Fibroblast of the aortic adventitia (primary cell): ENCODE measurements at regions not wholly inside any gene's neighbourhood (a gene's known extent, or its start where the extent isn't known, plus 50 kb on each side); places are given as distances from the start of the nearest gene placed in this dataset.

Experiments
- DNase-seq: peaks from one replicate; pipeline ENCODE4 v3.0.0-alpha.2; 2010; ENCODE audit warnings: low read depth
- H3K4me3 ChIP-seq: 2 replicates; pipeline ENCODE4 v1.5.1; 2011; ENCODE audit warnings: low read depth, mild to moderate bottlenecking, control low read depth, low read length, moderate library complexity
- CTCF ChIP-seq: IDR thresholded peaks from 2 replicates; pipeline ENCODE4 v1.5.1; 2011; ENCODE audit warnings: mild to moderate bottlenecking, low read length, control low read depth, inconsistent platforms; ENCODE audit not compliant: insufficient read depth

- TF ChIP-seq CTCF, result no peak
- DNase-seq, result no peak
- H3K4me3 ChIP-seq, result no peak overlapping the region
Measured at GRCh38 chr2:167430447-167430846, 542.2 kb downstream of the XIRP2 start.

GRCh38 chr2:167424803-167425755 is 536.8 kb downstream of the XIRP2 start:
- H3K4me3 ChIP-seq, result no peak overlapping the region
- no peak for TF ChIP-seq CTCF
- no peak for DNase-seq

- TF ChIP-seq CTCF, result no peak
- H3K4me3 ChIP-seq, result no peak overlapping the region
- no peak for DNase-seq
Measured at GRCh38 chr2:167424221-167424620, 535.9 kb downstream of the XIRP2 start.

GRCh38 chr2:167423731-167424130 is 535.5 kb downstream of the XIRP2 start:
- no peak for TF ChIP-seq CTCF
- DNase-seq, result no peak
- no peak overlapping the region for H3K4me3 ChIP-seq

- DNase-seq, result no peak
- no peak overlapping the region for H3K4me3 ChIP-seq
- TF ChIP-seq CTCF, result no peak
Measured at GRCh38 chr2:167420211-167420610, 531.9 kb downstream of the XIRP2 start.

GRCh38 chr2:167415068-167415467 is 526.8 kb downstream of the XIRP2 start:
- no peak for DNase-seq
- no peak overlapping the region for H3K4me3 ChIP-seq
- no peak for TF ChIP-seq CTCF
